Stimulated activated CD8-positive, alpha-beta memory T cell treated with anti-CD3 and anti-CD28 coated beads, Interleukin-15, amount 100 ng/mL, for 1 hour (primary cell): ENCODE measurements at regions not wholly inside any gene's neighbourhood (a gene's known extent, or its start where the extent isn't known, plus 50 kb on each side); places are given as distances from the start of the nearest gene placed in this dataset.
A peak's percentile ranks its signal among the peaks of the same experiment; 100 is the strongest.
"Not testable (repeated sequence)": the region's sequence is repeated elsewhere in the genome, so short reads cannot be mapped to it uniquely, and the experiment has no call there.

Experiments
- DNase-seq: peaks from one replicate; pipeline ENCODE4 v3.0.0-alpha.2; 2020; ENCODE audit warnings: low read depth

- not testable (repeated sequence) for DNase-seq
Measured at GRCh38 chr7:6990426-6991152, 164.5 kb upstream of the CCZ1B start.

DNA sequence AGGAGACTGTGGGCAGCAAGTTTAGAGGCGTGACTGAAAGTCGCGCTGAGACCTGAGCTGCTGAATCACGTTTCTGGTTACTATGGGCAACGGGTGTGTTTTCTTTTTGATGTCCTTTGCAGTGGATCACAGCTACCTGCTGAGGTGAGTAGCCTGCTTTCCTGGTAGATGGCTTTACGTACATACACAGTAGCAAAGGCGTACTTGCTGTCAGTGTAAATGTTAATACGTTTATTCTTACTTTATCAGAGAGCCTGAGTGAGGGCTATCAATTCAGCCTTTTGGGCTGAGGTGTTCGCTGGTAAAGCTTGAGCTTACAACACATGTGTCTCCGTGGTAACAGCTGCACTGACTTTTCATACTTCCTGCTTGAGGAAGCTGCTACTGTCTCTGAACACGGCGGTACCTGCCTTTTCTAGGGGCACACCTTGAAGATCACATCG, 165.1 kb upstream of the CCZ1B start:
- DNase-seq: peak; percentile 19

- not testable (repeated sequence) for DNase-seq
Measured at GRCh38 chr7:6991686-6992085, 165.6 kb upstream of the CCZ1B start.

GRCh38 chr7:6992133-6992532, 166.1 kb upstream of the CCZ1B start:
- not testable (repeated sequence) for DNase-seq

- DNase-seq: not testable (repeated sequence)
Measured at GRCh38 chr7:6995026-6995425, 169.0 kb upstream of the CCZ1B start.

- not testable (repeated sequence) for DNase-seq
Measured at GRCh38 chr7:6995493-6996289, 169.6 kb upstream of the CCZ1B start.

DNA sequence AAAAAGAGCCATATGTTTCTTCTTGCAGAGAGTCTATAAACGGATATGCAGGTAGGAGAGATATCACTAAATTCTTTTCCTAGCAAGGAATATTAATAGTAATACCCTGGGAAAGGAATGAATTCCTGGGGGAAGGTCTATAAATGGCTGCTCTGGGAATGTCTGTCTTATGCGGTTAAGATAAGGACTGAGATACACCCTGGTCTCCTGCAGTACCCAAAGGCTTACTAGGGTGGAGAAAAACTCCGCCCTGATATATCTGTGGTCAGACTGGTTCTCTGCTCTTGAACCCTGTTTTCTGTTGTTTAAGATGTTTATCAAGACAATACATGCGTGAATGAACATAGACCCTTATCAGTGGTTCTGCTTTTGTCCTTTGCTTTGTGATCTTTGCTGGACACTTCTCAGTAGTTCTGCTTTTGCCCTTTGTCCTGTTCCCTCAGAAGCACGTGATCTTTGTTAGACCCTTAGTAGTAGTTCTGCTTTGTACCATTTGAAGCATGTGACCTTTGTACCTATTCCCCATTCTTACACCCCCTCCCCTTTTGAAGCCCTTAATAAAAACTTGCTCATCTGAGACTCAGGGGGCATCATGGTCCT, 173.1 kb upstream of the CCZ1B start:
- DNase-seq: not testable (repeated sequence)

- no peak for DNase-seq
Measured at GRCh38 chr7:7002418-7003062, 176.5 kb upstream of the CCZ1B start.

DNA sequence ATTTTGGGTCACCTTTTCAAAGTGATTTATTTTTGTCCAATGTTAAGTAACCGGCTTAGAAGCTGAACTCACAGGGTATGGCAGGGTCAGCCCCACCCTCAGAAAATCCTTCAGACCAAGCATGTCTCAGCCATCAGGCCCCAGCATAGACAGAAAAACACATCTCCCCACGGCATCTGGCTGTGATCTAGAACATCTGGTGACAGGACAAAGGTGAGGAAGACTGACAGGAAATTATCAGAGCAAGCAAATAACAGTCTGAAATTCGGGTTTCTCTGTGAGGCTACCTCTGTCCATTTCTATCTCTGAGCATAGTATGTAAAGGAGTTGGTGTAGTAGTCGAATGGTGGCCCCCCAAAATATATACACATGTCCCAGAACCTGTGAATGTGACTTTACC, 177.0 kb upstream of the C1GALT1 start:
- DNase-seq: no peak

DNA sequence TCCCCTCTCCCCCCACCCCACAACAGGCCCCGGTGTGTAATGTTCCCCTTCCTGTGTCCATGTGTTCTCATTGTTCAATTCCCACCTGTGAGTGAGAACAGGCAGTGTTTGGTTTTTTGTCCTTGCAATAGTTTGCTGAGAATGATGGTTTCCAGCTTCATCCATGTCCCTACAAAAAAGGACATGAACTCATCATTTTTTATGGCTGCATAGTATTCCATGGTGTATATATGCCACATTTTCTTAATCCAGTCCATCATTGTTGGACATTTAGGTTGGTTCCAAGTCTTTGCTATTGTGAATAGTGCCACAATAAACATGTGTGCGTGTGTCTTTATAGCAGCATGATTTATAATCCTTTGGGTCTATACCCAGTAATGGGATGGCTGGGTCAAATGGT, 176.4 kb upstream of the C1GALT1 start:
- DNase-seq: not testable (repeated sequence)

- DNase-seq: not testable (repeated sequence)
Measured at GRCh38 chr7:7011241-7011640, 171.1 kb upstream of the C1GALT1 start.

GRCh38 chr7:7011751-7012150, 170.6 kb upstream of the C1GALT1 start:
- not testable (repeated sequence) for DNase-seq

- no peak for DNase-seq
Measured at GRCh38 chr7:7014827-7015595, 167.3 kb upstream of the C1GALT1 start.

GRCh38 chr7:7017707-7018280, 164.6 kb upstream of the C1GALT1 start:
- no peak for DNase-seq

DNA sequence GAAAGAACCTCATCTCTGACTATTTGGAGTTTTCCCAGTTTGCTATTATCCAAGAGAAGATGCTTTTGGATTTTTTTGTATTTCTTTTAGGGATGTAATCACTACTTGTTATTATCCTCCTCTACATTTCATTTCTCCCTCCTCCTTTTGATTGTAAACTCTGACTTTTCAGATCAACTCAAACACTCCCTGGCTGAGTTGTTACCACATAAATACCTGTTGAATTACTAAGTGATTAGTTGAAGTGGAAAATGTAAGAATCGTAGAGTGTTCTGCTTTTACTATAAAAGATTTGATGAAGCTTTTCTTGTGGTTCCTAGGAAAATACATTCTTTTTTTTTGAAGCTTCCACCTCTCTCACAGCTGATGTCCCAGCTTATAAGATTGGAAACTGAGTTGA, 164.1 kb upstream of the C1GALT1 start:
- DNase-seq: no peak

GRCh38 chr7:7032221-7032620, 150.1 kb upstream of the C1GALT1 start:
- no peak for DNase-seq

DNA sequence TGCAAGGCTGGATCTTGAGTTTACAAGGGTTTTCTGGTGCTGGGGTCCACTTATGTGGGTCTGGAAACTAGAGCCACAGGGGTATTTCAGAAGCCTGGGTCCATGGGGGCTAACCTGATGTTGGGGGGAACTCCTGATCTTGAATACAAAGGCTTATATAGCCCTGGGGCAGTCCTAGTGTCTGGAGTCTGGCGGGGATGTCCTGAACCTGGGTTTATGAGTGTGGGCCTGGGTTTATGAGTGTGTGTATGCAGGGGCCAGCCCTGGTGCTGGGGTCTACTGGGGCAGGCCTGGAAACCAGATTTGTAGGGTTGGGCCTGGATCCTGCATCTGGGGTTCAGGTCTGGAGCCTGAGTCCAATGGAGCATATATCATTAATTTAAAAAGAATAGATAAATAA, 146.5 kb upstream of the C1GALT1 start:
- no peak for DNase-seq

DNA sequence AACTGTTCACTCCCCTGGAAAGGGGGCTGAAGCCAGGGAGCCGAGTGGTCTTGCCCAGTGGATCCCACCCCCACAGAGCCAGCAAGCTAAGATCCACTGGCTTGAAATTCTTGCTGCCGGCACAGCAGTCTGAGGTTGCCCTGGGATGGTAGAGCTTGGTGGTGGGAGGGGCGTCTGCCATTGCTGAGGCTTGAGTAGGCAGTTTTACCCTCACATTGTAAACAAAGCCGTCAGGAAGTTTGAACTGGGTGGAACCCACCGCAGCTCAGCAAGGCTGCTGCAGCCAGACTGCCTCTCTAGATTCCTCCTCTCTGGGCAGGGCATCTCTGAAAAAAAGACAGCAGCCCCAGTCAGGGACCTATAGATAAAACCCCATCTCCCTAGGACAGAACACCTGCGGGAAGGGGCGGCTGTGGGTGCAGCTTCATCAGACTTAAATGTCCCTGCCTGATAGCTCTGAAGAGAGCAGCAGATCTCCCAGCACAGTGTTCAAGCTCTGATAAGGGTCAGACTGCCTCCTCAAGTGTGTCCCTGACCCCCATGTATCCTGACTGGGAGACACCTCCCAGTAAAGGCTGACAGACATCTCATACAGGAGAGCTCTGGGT, 140.0 kb upstream of the C1GALT1 start:
- DNase-seq: not testable (repeated sequence)

- DNase-seq: no peak
Measured at GRCh38 chr7:7044806-7045205, 137.5 kb upstream of the C1GALT1 start.

DNA sequence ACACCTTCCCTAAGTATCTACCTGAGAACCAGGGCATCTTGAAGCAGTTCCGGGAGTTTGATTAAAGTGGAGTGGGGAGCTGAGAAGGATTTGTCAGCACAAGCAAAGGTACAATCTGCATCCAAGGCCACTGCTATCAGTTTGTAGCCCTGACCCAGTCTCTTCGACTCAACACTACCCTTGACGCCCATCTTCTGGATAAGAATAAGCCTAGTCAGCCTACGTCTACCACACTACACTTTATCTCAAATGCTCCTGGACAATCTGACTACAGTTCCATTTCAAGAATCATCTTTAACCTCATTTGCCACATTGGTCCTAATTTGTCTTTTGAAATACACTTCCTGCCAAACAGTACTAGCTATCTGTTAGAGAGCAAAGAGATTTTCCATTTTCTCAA, 134.1 kb upstream of the C1GALT1 start:
- DNase-seq: no peak
